Osteoblast (primary cell): ENCODE measurements at regions not wholly inside any gene's neighbourhood (a gene's known extent, or its start where the extent isn't known, plus 50 kb on each side); places are given as distances from the start of the nearest gene placed in this dataset.

Source experiments
- DNase-seq: peaks from one replicate; pipeline ENCODE4 v3.0.0; 2011; ENCODE audit warnings: low spot score, mixed read lengths; ENCODE audit not compliant: insufficient read length; ENCODE audit errors: missing footprints
- H2AFZ ChIP-seq: 2 replicates; pipeline ENCODE4 v1.6.0; 2011; ENCODE audit warnings: mild to moderate bottlenecking, low read length
- H3K27ac ChIP-seq: 2 replicates; pipeline ENCODE4 v1.5.1; 2011; ENCODE audit warnings: mild to moderate bottlenecking, low read depth, low read length, moderate library complexity
- H3K27me3 ChIP-seq: 2 replicates; pipeline ENCODE4 v1.6.0; 2012; ENCODE audit warnings: mild to moderate bottlenecking, control low read depth, inconsistent platforms, low read length, moderate library complexity; ENCODE audit not compliant: insufficient read depth
- H3K36me3 ChIP-seq: 2 replicates; pipeline ENCODE4 v1.5.1; 2011; ENCODE audit warnings: mild to moderate bottlenecking, low read length, control low read depth, moderate library complexity; ENCODE audit not compliant: insufficient read depth
- H3K4me1 ChIP-seq: 2 replicates; pipeline ENCODE4 v1.5.1; 2011; ENCODE audit warnings: mild to moderate bottlenecking, low read length, control low read depth, moderate library complexity; ENCODE audit not compliant: insufficient read depth
- H3K4me2 ChIP-seq: 2 replicates; pipeline ENCODE4 v1.6.0; 2011; ENCODE audit warnings: mild to moderate bottlenecking, low read length; ENCODE audit not compliant: insufficient read depth
- H3K4me3 ChIP-seq: fragments of 200-600 bp; sonication (generic); 3 replicates; pipeline ENCODE4 v1.5.1; 2012; ENCODE audit warnings: mild to moderate bottlenecking, low read length, inconsistent platforms; ENCODE audit not compliant: insufficient read depth
- H3K79me2 ChIP-seq: 2 replicates; pipeline ENCODE4 v1.6.0; 2012; ENCODE audit warnings: mild to moderate bottlenecking, low read length, control low read depth, inconsistent platforms; ENCODE audit not compliant: insufficient read depth
- H3K9me3 ChIP-seq: 2 replicates; pipeline ENCODE4 v1.5.1; 2011; ENCODE audit warnings: low read depth, low read length, control low read depth
- H4K20me1 ChIP-seq: 2 replicates; pipeline ENCODE4 v1.6.0; 2012; ENCODE audit warnings: mild to moderate bottlenecking, low read length, control low read depth; ENCODE audit not compliant: insufficient read depth
- TF ChIP-seq, protein P1 (sequence below): IDR thresholded peaks from 2 replicates; pipeline ENCODE4 v1.5.1; 2011; ENCODE audit warnings: mild to moderate bottlenecking, low read depth, low read length, moderate library complexity; ENCODE audit errors: extremely low read depth

DNA sequence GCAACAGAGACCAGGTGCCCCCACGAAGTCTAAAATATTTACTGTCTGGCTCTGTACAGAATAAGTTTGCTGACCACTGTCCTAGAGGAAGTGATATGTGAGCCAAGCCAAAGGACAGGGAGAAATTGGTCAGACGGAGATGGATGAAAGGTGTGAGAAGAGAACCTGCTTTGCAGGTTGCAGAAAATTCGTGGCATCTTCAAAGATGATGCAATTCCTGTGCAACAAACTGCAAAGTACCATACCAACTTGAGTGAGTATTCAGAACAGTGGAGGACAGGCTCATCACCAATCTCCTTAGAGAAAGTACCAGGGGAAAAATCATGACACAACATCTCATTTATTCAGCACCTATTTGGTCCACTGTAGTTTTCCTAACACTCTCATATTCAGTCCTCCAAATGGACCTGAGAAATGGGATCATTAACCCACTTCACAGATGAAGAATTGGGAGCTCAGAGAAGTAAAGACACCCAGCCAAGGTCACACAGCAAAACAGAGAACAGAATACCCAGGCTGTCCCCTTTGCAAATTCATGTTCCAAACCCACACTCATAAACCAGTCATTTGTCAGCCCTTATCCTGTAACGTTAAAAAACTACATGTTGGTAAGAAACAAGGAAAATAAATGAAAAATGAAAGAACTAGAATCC lies 536.8 kb downstream of the MIAT start:
- TF ChIP-seq, protein P1, sequence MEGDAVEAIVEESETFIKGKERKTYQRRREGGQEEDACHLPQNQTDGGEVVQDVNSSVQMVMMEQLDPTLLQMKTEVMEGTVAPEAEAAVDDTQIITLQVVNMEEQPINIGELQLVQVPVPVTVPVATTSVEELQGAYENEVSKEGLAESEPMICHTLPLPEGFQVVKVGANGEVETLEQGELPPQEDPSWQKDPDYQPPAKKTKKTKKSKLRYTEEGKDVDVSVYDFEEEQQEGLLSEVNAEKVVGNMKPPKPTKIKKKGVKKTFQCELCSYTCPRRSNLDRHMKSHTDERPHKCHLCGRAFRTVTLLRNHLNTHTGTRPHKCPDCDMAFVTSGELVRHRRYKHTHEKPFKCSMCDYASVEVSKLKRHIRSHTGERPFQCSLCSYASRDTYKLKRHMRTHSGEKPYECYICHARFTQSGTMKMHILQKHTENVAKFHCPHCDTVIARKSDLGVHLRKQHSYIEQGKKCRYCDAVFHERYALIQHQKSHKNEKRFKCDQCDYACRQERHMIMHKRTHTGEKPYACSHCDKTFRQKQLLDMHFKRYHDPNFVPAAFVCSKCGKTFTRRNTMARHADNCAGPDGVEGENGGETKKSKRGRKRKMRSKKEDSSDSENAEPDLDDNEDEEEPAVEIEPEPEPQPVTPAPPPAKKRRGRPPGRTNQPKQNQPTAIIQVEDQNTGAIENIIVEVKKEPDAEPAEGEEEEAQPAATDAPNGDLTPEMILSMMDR, result no peak
- no peak overlapping the region for H3K4me3 ChIP-seq
- H3K36me3 ChIP-seq, result no peaks in the 10 kb centered on the region
- no peaks in the 10 kb centered on the region for H4K20me1 ChIP-seq
- no peaks in the 10 kb centered on the region for H3K9me3 ChIP-seq
- no peak overlapping the region for H2AFZ ChIP-seq
- H3K79me2 ChIP-seq, result no peaks in the 10 kb centered on the region
- DNase-seq, result no peak
- no peak overlapping the region for H3K4me2 ChIP-seq
- H3K4me1 ChIP-seq, result peaks cover 3% of the 10 kb centered on the region
- no peak overlapping the region for H3K27ac ChIP-seq
- H3K27me3 ChIP-seq, result peaks cover 3% of the 10 kb centered on the region

- H3K9me3 ChIP-seq, result no peaks in the 10 kb centered on the region
Measured at GRCh38 chr22:27195094-27195493, 537.7 kb downstream of the MIAT start.

GRCh38 chr22:27195494-27195893 lies 538.1 kb downstream of the MIAT start:
- H2AFZ ChIP-seq, result no peak overlapping the region

More at GRCh38 chr22:27195094-27195493, 537.7 kb downstream of the MIAT start:
- no peaks in the 10 kb centered on the region for H4K20me1 ChIP-seq
- H3K27me3 ChIP-seq, result peaks cover 3% of the 10 kb centered on the region
- peak; percentile 51 for DNase-seq
- no peak overlapping the region for H2AFZ ChIP-seq
- H3K79me2 ChIP-seq, result no peaks in the 10 kb centered on the region
- TF ChIP-seq, protein P1, result no peak
- peaks cover 3% of the 10 kb centered on the region for H3K4me1 ChIP-seq
- no peak overlapping the region for H3K4me3 ChIP-seq
- no peak overlapping the region for H3K27ac ChIP-seq
- H3K4me2 ChIP-seq, result no peak overlapping the region
- H3K36me3 ChIP-seq, result no peaks in the 10 kb centered on the region

DNA sequence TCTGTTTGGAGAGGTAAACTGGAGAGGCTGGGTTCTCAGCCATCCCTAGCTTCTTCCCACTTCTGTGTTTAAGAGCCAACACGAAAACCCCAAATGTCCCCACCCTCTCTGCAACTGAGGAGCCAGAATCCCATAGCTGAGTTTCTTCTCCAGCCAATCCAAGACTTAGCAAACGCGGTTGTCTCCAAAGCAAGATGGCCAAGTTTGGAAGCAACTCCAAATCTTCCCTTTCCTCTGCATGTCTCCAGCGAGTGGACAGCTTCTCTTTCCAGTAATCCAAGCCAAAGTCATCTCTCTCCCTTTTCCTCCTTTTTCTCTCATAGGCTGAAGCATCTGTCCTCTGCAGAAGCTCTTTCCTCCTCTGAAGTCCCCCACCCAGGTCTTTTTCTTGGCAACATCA lies 539.2 kb downstream of the MIAT start:
- Histone ChIP-seq H3K4me3 (no peak overlapping the region), H3K36me3 (no peaks in the 10 kb centered on the region), H3K27ac (no peak overlapping the region), H4K20me1 (no peaks in the 10 kb centered on the region), H2AFZ (no peak overlapping the region), H3K9me3 (no peaks in the 10 kb centered on the region), H3K27me3 (peaks cover 3% of the 10 kb centered on the region), H3K4me1 (peaks cover 3% of the 10 kb centered on the region), H3K4me2 (no peak overlapping the region), H3K79me2 (no peaks in the 10 kb centered on the region)
- DNase-seq, result no peak
- TF ChIP-seq, protein P1, result no peak

More at GRCh38 chr22:27195494-27195893, 538.1 kb downstream of the MIAT start:
- Histone ChIP-seq H4K20me1 (no peaks in the 10 kb centered on the region), H3K4me1 (peaks cover 3% of the 10 kb centered on the region), H3K27me3 (peaks cover 3% of the 10 kb centered on the region), H3K36me3 (no peaks in the 10 kb centered on the region), H3K27ac (no peak overlapping the region), H3K79me2 (no peaks in the 10 kb centered on the region), H3K4me2 (no peak overlapping the region), H3K4me3 (no peak overlapping the region), H3K9me3 (no peaks in the 10 kb centered on the region)
- TF ChIP-seq, protein P1, result no peak
- no peak for DNase-seq
